T-helper 17 cell (primary cell): ENCODE measurements at regions not wholly inside any gene's neighbourhood (a gene's known extent, or its start where the extent isn't known, plus 50 kb on each side); places are given as distances from the start of the nearest gene placed in this dataset.
"Not testable (repeated sequence)": the region's sequence is repeated elsewhere in the genome, so short reads cannot be mapped to it uniquely, and the experiment has no call there.

ENCODE experiments used
- ATAC-seq: fragments of 150-1000 bp; cut with Tn5 transposase; 2 replicates; pipeline ENCODE4 v1.10.0; 2021; ENCODE audit warnings: mild to moderate bottlenecking, moderate library complexity
- DNase-seq, 3 donors: peaks; one replicate each; pipeline versions ENCODE4 v3.0.0 to v3.0.0-alpha.2; 2020 to 2021
- H3K9me3 ChIP-seq: one replicate; pipeline ENCODE4 v1.7.0; 2013; ENCODE audit warnings: low read length, mild to moderate bottlenecking; ENCODE audit not compliant: control insufficient read depth, poor library complexity, severe bottlenecking
- H3K27ac Mint-ChIP-seq: one replicate; pipeline ENCODE4 v1.8.0; 2022; ENCODE audit warnings: mild to moderate bottlenecking, moderate library complexity, mixed read lengths
- H3K27me3 Mint-ChIP-seq: one replicate; pipeline ENCODE4 v1.8.0; 2022; ENCODE audit warnings: mixed read lengths
- H3K36me3 Mint-ChIP-seq: one replicate; pipeline ENCODE4 v1.8.0; 2022; ENCODE audit warnings: low read depth, mixed read lengths
- H3K4me1 Mint-ChIP-seq: one replicate; pipeline ENCODE4 v1.8.0; 2022; ENCODE audit warnings: mild to moderate bottlenecking, mixed read lengths
- H3K4me3 Mint-ChIP-seq: one replicate; pipeline ENCODE4 v1.8.0; 2022; ENCODE audit warnings: mild to moderate bottlenecking, moderate library complexity, mixed read lengths

GRCh38 chr16:9014389-9014788, 50.7 kb upstream of the USP7 start:
- Mint-ChIP-seq H3K4me3 (no peak overlapping the region), H3K27ac (no peak overlapping the region), H3K36me3 (no peaks in the 10 kb centered on the region), H3K4me1 (no peaks in the 10 kb centered on the region), H3K27me3 (peaks cover 5% of the 10 kb centered on the region)
- DNase-seq (no peak), ATAC-seq (no peak)
- H3K9me3 ChIP-seq: no peaks in the 10 kb centered on the region

GRCh38 chr16:9015489-9015888, 51.8 kb upstream of the USP7 start:
- Mint-ChIP-seq H3K4me1 (no peaks in the 10 kb centered on the region), H3K27me3 (peaks cover 2% of the 10 kb centered on the region), H3K27ac (no peak overlapping the region), H3K36me3 (no peaks in the 10 kb centered on the region), H3K4me3 (no peak overlapping the region)
- DNase-seq (no peak), ATAC-seq (no peak)
- no peaks in the 10 kb centered on the region for H3K9me3 ChIP-seq

GRCh38 chr16:9016005-9016404, 52.3 kb upstream of the USP7 start:
- H3K27ac Mint-ChIP-seq, H3K4me3 Mint-ChIP-seq, H3K36me3 Mint-ChIP-seq, H3K9me3 ChIP-seq, H3K4me1 Mint-ChIP-seq, H3K27me3 Mint-ChIP-seq, ATAC-seq, DNase-seq: not testable (repeated sequence)

DNA sequence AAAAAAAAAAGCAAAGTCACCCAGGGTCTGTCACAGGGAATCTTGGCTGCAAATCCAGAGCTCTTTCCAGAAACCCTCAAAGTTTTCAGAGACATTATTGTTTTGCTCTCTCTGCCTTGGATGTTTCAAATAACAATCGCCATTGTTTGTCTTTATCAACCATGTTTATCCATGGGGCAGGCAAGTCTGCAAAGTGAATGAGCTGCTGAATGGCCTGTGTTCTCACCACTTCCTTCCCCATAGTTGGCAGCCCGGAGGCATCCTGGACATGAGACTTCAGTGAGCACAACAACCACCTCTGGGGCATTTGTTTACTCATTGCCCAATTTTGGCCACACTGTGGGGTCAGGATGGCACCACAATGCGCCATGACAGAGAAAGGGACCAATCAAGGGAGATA, 53.1 kb upstream of the USP7 start:
- Mint-ChIP-seq H3K4me3 (no peak overlapping the region), H3K27me3 (no peaks in the 10 kb centered on the region), H3K36me3 (no peaks in the 10 kb centered on the region), H3K4me1 (no peaks in the 10 kb centered on the region), H3K27ac (no peak overlapping the region)
- H3K9me3 ChIP-seq: no peaks in the 10 kb centered on the region
- DNase-seq (no peak), ATAC-seq (no peak)

- H3K9me3 ChIP-seq: no peaks in the 10 kb centered on the region
- DNase-seq (no peak), ATAC-seq (no peak)
- Mint-ChIP-seq H3K4me1 (no peaks in the 10 kb centered on the region), H3K36me3 (no peaks in the 10 kb centered on the region), H3K4me3 (no peak overlapping the region), H3K27me3 (no peaks in the 10 kb centered on the region), H3K27ac (peak overlapping the region; percentile 43)
Observed at GRCh38 chr16:9027070-9027799, 63.5 kb upstream of the USP7 start.

- not testable (repeated sequence) for H3K36me3 Mint-ChIP-seq, H3K27ac Mint-ChIP-seq, H3K4me3 Mint-ChIP-seq, H3K9me3 ChIP-seq, DNase-seq, H3K27me3 Mint-ChIP-seq, ATAC-seq, H3K4me1 Mint-ChIP-seq
Observed at GRCh38 chr16:9028491-9028890, 63.0 kb upstream of the HAPSTR1 start.

DNA sequence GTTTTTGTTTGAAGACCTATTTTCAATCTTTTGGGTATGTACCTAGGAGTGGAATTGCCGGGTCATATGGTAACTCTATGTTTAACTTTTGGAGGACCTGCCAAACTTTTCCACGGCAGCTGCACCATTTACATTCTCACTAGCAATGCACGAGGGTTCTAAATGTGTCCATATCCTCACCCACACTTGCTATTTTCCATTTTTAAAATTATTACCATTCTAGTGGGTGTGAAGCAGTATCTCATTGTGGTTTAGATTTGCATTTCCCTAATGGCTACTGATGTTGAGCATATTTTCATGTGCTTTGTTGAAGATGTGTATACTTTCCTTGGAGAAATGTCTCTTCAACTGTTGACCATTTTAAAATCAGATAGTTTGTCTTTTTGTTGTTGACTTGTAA, 60.3 kb upstream of the HAPSTR1 start:
- Mint-ChIP-seq H3K4me3 (no peak overlapping the region), H3K27me3 (no peaks in the 10 kb centered on the region), H3K4me1 (no peaks in the 10 kb centered on the region), H3K36me3 (no peaks in the 10 kb centered on the region), H3K27ac (no peak overlapping the region)
- DNase-seq: no peak
- H3K9me3 ChIP-seq: no peaks in the 10 kb centered on the region
- ATAC-seq: no peak

DNA sequence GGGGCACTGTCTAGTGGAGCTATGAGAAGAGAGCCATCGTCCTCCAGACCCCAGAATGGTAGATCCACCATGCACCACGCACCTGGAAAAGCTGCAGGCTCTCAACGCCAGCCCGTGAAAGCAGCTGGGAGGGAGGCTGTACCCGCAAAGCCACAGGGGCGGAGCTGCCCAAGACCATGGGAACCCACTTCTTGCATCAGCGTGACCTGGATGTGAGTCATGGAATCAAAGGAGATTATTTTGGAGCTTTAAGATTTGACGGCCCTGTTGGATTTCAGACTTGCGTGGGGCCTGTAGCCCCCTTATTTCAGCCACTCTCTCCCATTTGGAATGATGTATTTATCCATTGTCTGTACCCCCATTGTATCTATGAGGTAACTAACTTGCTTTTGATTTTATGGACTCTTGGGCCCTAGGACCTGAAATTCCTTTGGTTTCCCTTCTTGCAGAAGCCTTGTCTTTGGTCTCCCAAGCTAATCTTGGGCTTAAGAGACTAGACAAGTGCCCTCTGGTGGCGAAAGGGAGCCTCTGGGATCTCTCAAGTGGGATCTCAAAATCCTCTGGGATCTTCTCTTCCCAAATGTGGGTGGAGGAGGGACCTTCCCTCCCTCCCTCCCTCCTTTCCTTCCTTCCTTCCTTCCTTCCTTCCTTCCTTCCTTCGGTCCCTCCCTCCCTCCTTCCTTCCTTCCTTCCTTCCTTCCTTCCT, 58.2 kb upstream of the HAPSTR1 start:
- Mint-ChIP-seq H3K4me1 (no peaks in the 10 kb centered on the region), H3K36me3 (no peaks in the 10 kb centered on the region), H3K27me3 (no peaks in the 10 kb centered on the region), H3K4me3 (peak overlapping the region; percentile 41), H3K27ac (peak overlapping the region; percentile 65)
- DNase-seq (no peak), ATAC-seq (no peak)
- no peaks in the 10 kb centered on the region for H3K9me3 ChIP-seq

GRCh38 chr16:9034056-9034455, 57.4 kb upstream of the HAPSTR1 start:
- no peaks in the 10 kb centered on the region for H3K36me3 Mint-ChIP-seq
- H3K27ac Mint-ChIP-seq: peak overlapping the region; percentile 65
- H3K27me3 Mint-ChIP-seq: no peaks in the 10 kb centered on the region
- no peaks in the 10 kb centered on the region for H3K4me1 Mint-ChIP-seq
- no peak for DNase-seq
- ATAC-seq: no peak
- no peak overlapping the region for H3K4me3 Mint-ChIP-seq
- H3K9me3 ChIP-seq: no peaks in the 10 kb centered on the region

- H3K4me1 Mint-ChIP-seq: no peaks in the 10 kb centered on the region
Observed at GRCh38 chr16:9035996-9036395, 55.4 kb upstream of the HAPSTR1 start.

GRCh38 chr16:9039210-9039609, 52.2 kb upstream of the HAPSTR1 start:
- Mint-ChIP-seq H3K27me3 (peaks cover 4% of the 10 kb centered on the region), H3K27ac (no peak overlapping the region), H3K36me3 (no peaks in the 10 kb centered on the region), H3K4me3 (no peak overlapping the region), H3K4me1 (no peaks in the 10 kb centered on the region)
- ATAC-seq (no peak), DNase-seq (no peak)
- no peaks in the 10 kb centered on the region for H3K9me3 ChIP-seq

More at GRCh38 chr16:9035996-9036395, 55.4 kb upstream of the HAPSTR1 start:
- H3K4me3 Mint-ChIP-seq: no peak overlapping the region
- DNase-seq (no peak), ATAC-seq (no peak)
- no peak overlapping the region for H3K27ac Mint-ChIP-seq
- no peaks in the 10 kb centered on the region for H3K36me3 Mint-ChIP-seq
- no peaks in the 10 kb centered on the region for H3K9me3 ChIP-seq
- H3K27me3 Mint-ChIP-seq: peaks cover 1% of the 10 kb centered on the region

DNA sequence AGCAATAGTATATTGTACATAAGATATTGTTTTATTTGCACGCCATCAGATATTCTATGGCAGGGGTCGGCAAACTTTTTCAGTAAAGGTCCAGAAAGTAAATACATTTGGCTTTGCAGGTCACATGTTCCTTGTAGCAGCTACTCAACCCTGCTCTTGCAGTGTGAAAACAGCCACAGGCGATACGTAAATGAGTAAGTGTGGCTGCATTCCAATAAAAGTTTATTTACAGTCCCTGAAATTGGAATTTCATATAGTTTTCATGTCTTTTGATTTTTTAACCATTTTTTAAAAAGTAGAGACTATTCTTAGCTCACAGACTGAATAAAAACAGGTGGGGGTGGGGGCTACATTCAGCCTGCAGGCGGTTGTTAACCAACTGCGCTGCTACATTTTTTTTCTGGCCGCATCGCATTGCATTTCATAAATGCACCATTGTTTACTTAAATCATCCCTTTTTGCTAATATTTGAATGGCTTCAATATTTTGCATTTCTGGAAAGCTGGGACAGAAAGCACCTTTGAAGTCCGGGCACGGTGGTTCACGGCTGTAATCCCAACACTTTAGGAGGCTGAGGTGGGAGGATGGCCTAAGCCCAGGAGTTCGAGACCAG, 50.5 kb upstream of the HAPSTR1 start:
- no peak for ATAC-seq
- H3K9me3 ChIP-seq: no peaks in the 10 kb centered on the region
- Mint-ChIP-seq H3K4me1 (no peaks in the 10 kb centered on the region), H3K27me3 (peaks cover 4% of the 10 kb centered on the region), H3K27ac (no peak overlapping the region), H3K4me3 (no peak overlapping the region), H3K36me3 (no peaks in the 10 kb centered on the region)
- DNase-seq: no peak
